Progenitor cell of endocrine pancreas (in vitro differentiated cells): ENCODE measurements at regions not wholly inside any gene's neighbourhood (a gene's known extent, or its start where the extent isn't known, plus 50 kb on each side); places are given as distances from the start of the nearest gene placed in this dataset.

Experiments used
- DNase-seq: peaks from one replicate; pipeline ENCODE4 v3.0.0; 2021; ENCODE audit warnings: low spot score; ENCODE audit not compliant: unreplicated experiment
- H3K27ac Mint-ChIP-seq: 2 replicates; pipeline ENCODE4 v1.8.0; 2021; ENCODE audit warnings: mild to moderate bottlenecking, moderate library complexity, mixed read lengths
- H3K27me3 Mint-ChIP-seq: 2 replicates; pipeline ENCODE4 v1.8.0; 2021; ENCODE audit warnings: mixed read lengths
- H3K36me3 Mint-ChIP-seq: 2 replicates; pipeline ENCODE4 v1.8.0; 2022; ENCODE audit warnings: mixed read lengths; ENCODE audit not compliant: insufficient read depth
- H3K4me1 Mint-ChIP-seq: 2 replicates; pipeline ENCODE4 v1.8.0; 2021; ENCODE audit warnings: low read depth, mixed read lengths
- H3K4me3 Mint-ChIP-seq: 2 replicates; pipeline ENCODE4 v1.8.0; 2021; ENCODE audit warnings: low read depth, mild to moderate bottlenecking, moderate library complexity, mixed read lengths
- H3K9me3 Mint-ChIP-seq: 2 replicates; pipeline ENCODE4 v1.8.0; 2021; ENCODE audit warnings: low read depth, mixed read lengths
- CTCF ChIP-seq: fragments of 200-600 bp; sonication (generic); IDR thresholded peaks from one replicate; pipeline ENCODE4 v1.5.0; 2021; ENCODE audit warnings: antibody characterized with exemption, mild to moderate bottlenecking; ENCODE audit not compliant: unreplicated experiment

DNA sequence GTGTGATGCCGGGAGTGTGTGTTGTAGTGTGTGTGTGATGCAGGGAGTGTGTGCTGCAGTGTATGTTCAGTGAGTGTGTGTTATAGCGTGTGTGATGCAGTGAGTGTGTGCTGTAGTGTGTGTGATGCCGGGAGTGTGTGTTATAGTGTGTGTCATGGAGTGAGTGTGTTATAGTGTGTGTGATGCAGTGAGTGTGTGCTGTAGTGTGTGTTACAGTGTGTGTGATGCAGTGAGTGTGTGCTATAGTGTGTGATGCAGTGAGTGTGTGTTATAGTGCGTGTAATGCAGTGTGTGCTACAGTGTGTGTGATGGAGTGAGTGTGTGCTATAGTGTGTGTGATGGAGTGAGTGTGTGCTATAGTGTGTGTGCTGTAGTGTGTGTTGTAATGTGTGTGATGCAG, 182.1 kb upstream of the SOX11 start:
- Mint-ChIP-seq H3K36me3 (no peaks in the 10 kb centered on the region), H3K27me3 (no peaks in the 10 kb centered on the region), H3K9me3 (no peaks in the 10 kb centered on the region), H3K27ac (no peak overlapping the region), H3K4me3 (no peak overlapping the region), H3K4me1 (peaks cover 13% of the 10 kb centered on the region)
- no peak for DNase-seq
- no peak for TF ChIP-seq CTCF

DNA sequence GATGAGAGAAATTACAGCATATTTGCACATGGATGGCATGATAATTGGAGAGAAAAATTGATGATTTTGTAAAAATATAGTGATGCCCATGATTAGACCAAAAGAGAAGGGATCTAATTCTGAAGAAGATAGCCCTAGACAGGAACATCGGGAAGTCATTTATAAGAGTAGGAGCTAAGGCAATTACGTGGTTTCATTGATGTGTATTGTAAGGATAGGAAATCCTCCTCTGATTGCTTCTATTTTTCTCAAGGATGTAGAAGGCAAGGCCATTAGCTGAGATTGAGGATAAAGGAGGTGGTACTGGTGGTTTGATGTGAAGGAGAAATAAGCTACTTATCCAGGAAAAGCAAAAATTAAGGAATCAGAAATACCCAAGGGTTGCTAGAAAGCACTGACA, 176.5 kb upstream of the SOX11 start:
- Mint-ChIP-seq H3K27me3 (no peaks in the 10 kb centered on the region), H3K36me3 (no peaks in the 10 kb centered on the region), H3K4me3 (no peak overlapping the region), H3K9me3 (no peaks in the 10 kb centered on the region), H3K27ac (no peak overlapping the region), H3K4me1 (no peaks in the 10 kb centered on the region)
- TF ChIP-seq CTCF = no peak
- no peak for DNase-seq

DNA sequence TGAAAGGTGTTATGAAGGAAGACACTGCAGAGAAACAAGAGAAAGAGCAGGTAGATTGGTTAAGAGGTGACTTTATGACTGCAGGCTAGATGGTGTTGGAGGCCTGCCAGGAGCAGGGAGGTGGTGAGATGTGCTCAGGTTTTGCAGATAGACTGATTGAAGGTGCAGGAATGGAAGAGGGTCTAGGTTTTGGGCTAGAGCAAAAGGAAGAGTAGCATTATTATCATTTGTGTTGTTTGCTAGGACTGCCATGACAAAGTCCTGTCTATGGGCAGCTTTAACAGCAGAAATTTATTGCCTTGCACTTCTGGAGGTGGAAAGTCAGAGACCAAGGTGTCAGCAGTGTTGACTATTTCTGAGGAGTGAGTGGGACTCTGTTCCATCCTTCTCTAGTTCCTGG, 172.9 kb upstream of the SOX11 start:
- Mint-ChIP-seq H3K27me3 (no peaks in the 10 kb centered on the region), H3K27ac (no peak overlapping the region), H3K4me1 (no peaks in the 10 kb centered on the region), H3K9me3 (no peaks in the 10 kb centered on the region), H3K4me3 (no peak overlapping the region), H3K36me3 (no peaks in the 10 kb centered on the region)
- TF ChIP-seq CTCF = no peak
- DNase-seq = no peak

GRCh38 chr2:5520463-5520972, 171.7 kb upstream of the SOX11 start:
- no peak overlapping the region for H3K4me3 Mint-ChIP-seq
- H3K9me3 Mint-ChIP-seq = no peaks in the 10 kb centered on the region
- no peak for DNase-seq
- no peak overlapping the region for H3K27ac Mint-ChIP-seq
- no peak for TF ChIP-seq CTCF
- H3K4me1 Mint-ChIP-seq = no peaks in the 10 kb centered on the region
- H3K27me3 Mint-ChIP-seq = no peaks in the 10 kb centered on the region
- H3K36me3 Mint-ChIP-seq = no peaks in the 10 kb centered on the region

DNA sequence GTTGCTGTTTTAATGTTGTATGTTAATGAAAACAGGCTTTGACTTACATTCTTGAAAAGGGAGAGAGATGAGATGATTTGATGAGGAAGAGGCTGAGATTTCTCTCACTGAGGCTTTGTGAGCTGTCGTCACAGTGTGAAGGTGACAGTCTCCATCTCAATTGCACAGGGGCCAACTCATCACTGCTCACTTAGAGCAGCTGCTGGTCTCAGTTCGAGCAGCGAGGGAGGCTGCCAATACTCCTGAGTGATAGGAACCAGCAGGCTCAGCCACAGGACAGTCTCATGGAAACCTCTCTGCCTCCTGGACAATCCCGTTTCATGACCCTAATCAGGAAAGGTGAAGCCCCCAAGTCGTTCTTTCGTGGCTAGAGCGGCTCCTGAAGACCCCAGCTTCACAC, 170.7 kb upstream of the SOX11 start:
- no peaks in the 10 kb centered on the region for H3K4me1 Mint-ChIP-seq
- no peaks in the 10 kb centered on the region for H3K9me3 Mint-ChIP-seq
- H3K27me3 Mint-ChIP-seq = peaks cover 2% of the 10 kb centered on the region
- no peak for DNase-seq
- no peak overlapping the region for H3K4me3 Mint-ChIP-seq
- no peak overlapping the region for H3K27ac Mint-ChIP-seq
- TF ChIP-seq CTCF = no peak
- no peaks in the 10 kb centered on the region for H3K36me3 Mint-ChIP-seq
